NCI-H82 treated with DMSO at 0.1 percent for 48 hours (cell line): ENCODE measurements at regions not wholly inside any gene's neighbourhood (a gene's known extent, or its start where the extent isn't known, plus 50 kb on each side); places are given as distances from the start of the nearest gene placed in this dataset.

Source experiments
- DNase-seq: peaks from one replicate; lab custom pipeline; 2025; ENCODE audit not compliant: unreplicated experiment; lab: John Stamatoyannopoulos, UW

GRCh38 chr16:18060351-18060750 is 276.2 kb downstream of the NPIPA8 start:
- no peak for DNase-seq

- no peak for DNase-seq
Observed at GRCh38 chr16:18059577-18059976, 277.0 kb downstream of the NPIPA8 start.

GRCh38 chr16:18059089-18059488 is 277.4 kb downstream of the NPIPA8 start:
- DNase-seq, result no peak

GRCh38 chr16:18055411-18055916 is 281.1 kb downstream of the NPIPA8 start:
- DNase-seq, result no peak

GRCh38 chr16:18050777-18051176 is 285.8 kb downstream of the NPIPA8 start:
- no peak for DNase-seq

GRCh38 chr16:18050234-18050633 is 286.3 kb downstream of the NPIPA8 start:
- no peak for DNase-seq

GRCh38 chr16:18049547-18050133 is 286.9 kb downstream of the NPIPA8 start:
- no peak for DNase-seq

- DNase-seq, result no peak
Observed at GRCh38 chr16:18048853-18049546, 287.5 kb downstream of the NPIPA8 start.

GRCh38 chr16:18047761-18048160 is 288.8 kb downstream of the NPIPA8 start:
- DNase-seq, result no peak

GRCh38 chr16:18045356-18045755 is 291.2 kb downstream of the NPIPA8 start:
- DNase-seq, result no peak

GRCh38 chr16:18041864-18042834 is 294.4 kb downstream of the NPIPA8 start:
- DNase-seq, result no peak

GRCh38 chr16:18039931-18040330 is 296.6 kb downstream of the NPIPA8 start:
- no peak for DNase-seq

GRCh38 chr16:18037051-18037450 is 299.5 kb downstream of the NPIPA8 start:
- DNase-seq, result no peak

- DNase-seq, result peak; percentile 20
Observed at GRCh38 chr16:18024611-18025010, 311.9 kb downstream of the NPIPA8 start.

- DNase-seq, result no peak
Observed at GRCh38 chr16:18018376-18018775, 318.2 kb downstream of the NPIPA8 start.

GRCh38 chr16:18013863-18014262 is 322.7 kb downstream of the NPIPA8 start:
- no peak for DNase-seq

GRCh38 chr16:18008356-18008755 is 328.2 kb downstream of the NPIPA8 start:
- no peak for DNase-seq

- no peak for DNase-seq
Observed at GRCh38 chr16:18003033-18003432, 333.5 kb downstream of the NPIPA8 start.

GRCh38 chr16:17998996-17999395 is 337.5 kb downstream of the NPIPA8 start:
- no peak for DNase-seq

GRCh38 chr16:17998550-17998949 is 338.0 kb downstream of the NPIPA8 start:
- DNase-seq, result no peak

- DNase-seq, result no peak
Observed at GRCh38 chr16:17994027-17994426, 342.5 kb downstream of the NPIPA8 start.

- DNase-seq, result no peak
Observed at GRCh38 chr16:17992416-17992815, 344.1 kb downstream of the NPIPA8 start.
